Mesodermal cell (in vitro differentiated cells): ENCODE measurements at regions not wholly inside any gene's neighbourhood (a gene's known extent, or its start where the extent isn't known, plus 50 kb on each side); places are given as distances from the start of the nearest gene placed in this dataset.

ENCODE experiments used
- H3K27ac ChIP-seq: 2 replicates; pipeline ENCODE4 v1.7.0; 2013; ENCODE audit warnings: mild to moderate bottlenecking, low read depth, low read length, moderate library complexity; ENCODE audit not compliant: severe bottlenecking
- H3K36me3 ChIP-seq: 2 replicates; pipeline ENCODE4 v1.7.1; 2013; ENCODE audit warnings: mild to moderate bottlenecking, low read length, moderate library complexity; ENCODE audit not compliant: control insufficient read depth, insufficient read depth
- H3K4me1 ChIP-seq: one replicate; pipeline ENCODE4 v1.7.1; 2013; ENCODE audit warnings: mild to moderate bottlenecking, low read length; ENCODE audit not compliant: insufficient read depth, control insufficient read depth, poor library complexity, severe bottlenecking
- H3K4me3 ChIP-seq: 2 replicates; pipeline ENCODE4 v1.7.0; 2013; ENCODE audit warnings: low read length, control low read depth, mild to moderate bottlenecking; ENCODE audit not compliant: insufficient read depth, poor library complexity, severe bottlenecking; ENCODE audit errors: extremely low read depth
- H3K9me3 ChIP-seq: 2 replicates; pipeline ENCODE4 v1.7.1; 2013; ENCODE audit warnings: mild to moderate bottlenecking, low read length, moderate library complexity; ENCODE audit not compliant: control insufficient read depth
- WGBS, 2 experiments: methylation state at CpG; one replicate each; pipeline ENCODE4 v1.1.5; 2013; ENCODE audit warnings: missing lambda C conversion rate in 2 of 2; ENCODE audit not compliant: insufficient coverage in 2 of 2; 5-methylcytosine and 5-hydroxymethylcytosine counted together

DNA sequence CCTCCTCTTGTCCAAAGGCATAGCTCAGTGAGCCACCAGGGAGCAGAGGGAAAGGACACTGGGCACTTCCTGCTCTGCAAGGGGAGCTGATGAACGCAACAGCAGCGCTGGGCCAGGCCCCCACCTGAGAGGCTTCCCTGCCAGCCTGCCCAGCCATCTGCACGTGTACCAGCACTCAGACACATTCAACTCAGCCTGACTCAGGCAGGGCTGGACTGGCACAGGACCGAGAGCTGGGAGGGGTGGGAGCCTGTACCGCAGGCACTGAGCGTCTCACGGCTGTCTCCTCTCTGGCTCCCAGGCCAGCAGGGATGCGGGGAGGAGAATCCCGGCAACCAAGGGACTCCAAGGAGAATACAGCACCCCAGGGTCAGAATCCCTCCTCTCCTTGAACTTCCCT, 411.8 kb downstream of the CTTN start:
- Histone ChIP-seq H3K36me3 (no peaks in the 10 kb centered on the region), H3K4me1 (no peaks in the 10 kb centered on the region), H3K27ac (no peak overlapping the region), H3K4me3 (no peak overlapping the region), H3K9me3 (no peaks in the 10 kb centered on the region)
- WGBS, 2 experiments, result 85 to 93% methylated on average over 6 to 7 of the region's 9 CpGs

- 79 to 84% methylated on average over 8 of the region's 8 CpGs for WGBS, 2 experiments
- Histone ChIP-seq H3K4me1 (no peaks in the 10 kb centered on the region), H3K27ac (no peak overlapping the region), H3K9me3 (no peaks in the 10 kb centered on the region), H3K36me3 (no peaks in the 10 kb centered on the region), H3K4me3 (no peak overlapping the region)
These were observed 412.4 kb downstream of the CTTN start for GRCh38 chr11:70810681-70811080.

- 88 to 89% methylated on average over 1 of the region's 1 CpG for WGBS, 2 experiments
- Histone ChIP-seq H3K4me1 (no peaks in the 10 kb centered on the region), H3K36me3 (no peaks in the 10 kb centered on the region), H3K27ac (no peak overlapping the region), H3K9me3 (no peaks in the 10 kb centered on the region), H3K4me3 (no peak overlapping the region)
These were observed 413.2 kb downstream of the CTTN start for GRCh38 chr11:70811483-70811882.

GRCh38 chr11:70811915-70812314, 413.6 kb downstream of the CTTN start:
- WGBS, 2 experiments, result 83 to 97% methylated on average over 4 of the region's 4 CpGs
- H3K4me3 ChIP-seq, result no peak overlapping the region
- H3K36me3 ChIP-seq, result no peaks in the 10 kb centered on the region
- no peak overlapping the region for H3K27ac ChIP-seq
- no peaks in the 10 kb centered on the region for H3K4me1 ChIP-seq
- H3K9me3 ChIP-seq, result no peaks in the 10 kb centered on the region

- WGBS, 2 experiments, result 67 to 96% methylated on average over 1 to 3 of the region's 4 CpGs
- Histone ChIP-seq H3K4me3 (no peak overlapping the region), H3K9me3 (no peaks in the 10 kb centered on the region), H3K36me3 (no peaks in the 10 kb centered on the region), H3K4me1 (no peaks in the 10 kb centered on the region), H3K27ac (no peak overlapping the region)
These were observed 414.1 kb downstream of the CTTN start for GRCh38 chr11:70812472-70812871.

GRCh38 chr11:70813651-70814050, 415.3 kb downstream of the CTTN start:
- no peaks in the 10 kb centered on the region for H3K4me1 ChIP-seq
- H3K36me3 ChIP-seq, result no peaks in the 10 kb centered on the region
- no peaks in the 10 kb centered on the region for H3K9me3 ChIP-seq
- H3K4me3 ChIP-seq, result no peak overlapping the region
- no peak overlapping the region for H3K27ac ChIP-seq
- 90 to 93% methylated on average over 10 to 11 of the region's 11 CpGs for WGBS, 2 experiments

DNA sequence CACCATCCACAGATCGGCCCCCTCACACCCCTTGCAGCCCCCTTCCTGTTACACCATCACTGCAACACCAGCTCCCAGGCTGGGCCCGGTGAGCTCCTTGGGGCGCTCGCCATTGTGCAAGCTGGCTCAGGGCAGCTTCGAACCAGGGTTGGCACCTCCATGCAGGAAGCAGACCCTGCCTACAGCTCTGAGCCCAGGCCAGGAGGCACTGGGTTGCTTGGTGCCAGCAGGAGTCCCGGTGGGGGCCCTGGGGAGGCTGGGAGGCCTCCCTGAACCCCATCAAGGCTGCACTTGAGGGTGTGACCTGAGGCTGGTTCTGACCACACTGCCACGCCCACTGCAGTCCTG, 417.1 kb downstream of the CTTN start:
- Histone ChIP-seq H3K4me3 (no peak overlapping the region), H3K4me1 (no peaks in the 10 kb centered on the region), H3K27ac (no peak overlapping the region), H3K36me3 (no peaks in the 10 kb centered on the region), H3K9me3 (no peaks in the 10 kb centered on the region)
- WGBS, 2 experiments, result 84 to 87% methylated on average over 6 of the region's 7 CpGs

- no peaks in the 10 kb centered on the region for H3K4me1 ChIP-seq
- 72 to 74% methylated on average over 9 of the region's 10 CpGs for WGBS, 2 experiments
- no peaks in the 10 kb centered on the region for H3K9me3 ChIP-seq
- no peak overlapping the region for H3K27ac ChIP-seq
- H3K36me3 ChIP-seq, result no peaks in the 10 kb centered on the region
- H3K4me3 ChIP-seq, result no peak overlapping the region
These were observed 417.9 kb downstream of the CTTN start for GRCh38 chr11:70816156-70816678.

DNA sequence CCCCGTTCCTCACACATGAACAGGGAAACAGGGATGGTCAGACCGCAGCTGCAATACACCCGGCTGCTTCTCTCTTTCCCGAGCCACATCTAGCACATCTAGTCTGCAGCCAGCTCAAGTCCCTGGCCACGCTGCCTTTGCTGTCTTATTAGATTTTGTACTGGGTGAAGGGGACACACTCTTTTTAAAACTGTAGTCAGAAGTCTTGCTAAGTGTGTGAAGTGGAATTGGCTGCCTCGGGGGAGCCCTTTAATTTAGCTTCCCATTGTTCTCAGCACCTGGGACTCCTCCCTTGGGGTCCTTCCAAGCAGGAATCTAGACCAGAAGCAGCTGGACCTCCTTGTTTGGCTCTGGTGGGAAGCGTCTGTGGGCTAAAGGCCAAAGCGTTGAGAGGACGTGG, 420.0 kb downstream of the CTTN start:
- no peak overlapping the region for H3K4me3 ChIP-seq
- no peaks in the 10 kb centered on the region for H3K4me1 ChIP-seq
- H3K9me3 ChIP-seq, result no peaks in the 10 kb centered on the region
- H3K36me3 ChIP-seq, result no peaks in the 10 kb centered on the region
- no peak overlapping the region for H3K27ac ChIP-seq
- WGBS, 2 experiments, result 93 to 99% methylated on average over 6 to 8 of the region's 9 CpGs

- no peak overlapping the region for H3K27ac ChIP-seq
- WGBS, 2 experiments, result 83 to 87% methylated on average over 13 to 15 of the region's 15 CpGs
These were observed 420.7 kb downstream of the CTTN start for GRCh38 chr11:70819022-70819421.

GRCh38 chr11:70820311-70820710, 422.0 kb downstream of the CTTN start:
- H3K4me3 ChIP-seq, result no peak overlapping the region
- no peaks in the 10 kb centered on the region for H3K4me1 ChIP-seq
- H3K36me3 ChIP-seq, result no peaks in the 10 kb centered on the region
- H3K27ac ChIP-seq, result no peak overlapping the region
- WGBS, 2 experiments, result 95 to 96% methylated on average over 33 to 35 of the region's 35 CpGs
- no peaks in the 10 kb centered on the region for H3K9me3 ChIP-seq

More at GRCh38 chr11:70819022-70819421, 420.7 kb downstream of the CTTN start:
- Histone ChIP-seq H3K4me3 (no peak overlapping the region), H3K36me3 (no peaks in the 10 kb centered on the region), H3K4me1 (no peaks in the 10 kb centered on the region), H3K9me3 (no peaks in the 10 kb centered on the region)
